Peyer's patch (tissue), 4 donors: ENCODE measurements at regions not wholly inside any gene's neighbourhood (a gene's known extent, or its start where the extent isn't known, plus 50 kb on each side); places are given as distances from the start of the nearest gene placed in this dataset.

Source experiments
- POLR2A ChIP-seq, 2 donors: fragments of 450-650 bp; IDR thresholded peaks; one replicate each; pipeline ENCODE4 v1.5.1; 2017; ENCODE audit warnings: antibody characterized with exemption in 2 of 2, mild to moderate bottlenecking in 2 of 2, moderate library complexity in 2 of 2
- TF ChIP-seq, protein P1 (sequence below), 6 experiments: fragments of 450-650 bp in 4 of 6; fragments of 200-600 bp in 2 of 6; sonication (generic) in 1 of 6; IDR thresholded peaks; one replicate each; pipeline ENCODE4 v1.5.1; 2017 to 2019; ENCODE audit warnings: antibody characterized with exemption in 6 of 6, mild to moderate bottlenecking in 3 of 6, moderate library complexity in 1 of 6

GRCh38 chr6:170140129-170140528 is 150.7 kb downstream of the DLL1 start:
- TF ChIP-seq, protein P1, sequence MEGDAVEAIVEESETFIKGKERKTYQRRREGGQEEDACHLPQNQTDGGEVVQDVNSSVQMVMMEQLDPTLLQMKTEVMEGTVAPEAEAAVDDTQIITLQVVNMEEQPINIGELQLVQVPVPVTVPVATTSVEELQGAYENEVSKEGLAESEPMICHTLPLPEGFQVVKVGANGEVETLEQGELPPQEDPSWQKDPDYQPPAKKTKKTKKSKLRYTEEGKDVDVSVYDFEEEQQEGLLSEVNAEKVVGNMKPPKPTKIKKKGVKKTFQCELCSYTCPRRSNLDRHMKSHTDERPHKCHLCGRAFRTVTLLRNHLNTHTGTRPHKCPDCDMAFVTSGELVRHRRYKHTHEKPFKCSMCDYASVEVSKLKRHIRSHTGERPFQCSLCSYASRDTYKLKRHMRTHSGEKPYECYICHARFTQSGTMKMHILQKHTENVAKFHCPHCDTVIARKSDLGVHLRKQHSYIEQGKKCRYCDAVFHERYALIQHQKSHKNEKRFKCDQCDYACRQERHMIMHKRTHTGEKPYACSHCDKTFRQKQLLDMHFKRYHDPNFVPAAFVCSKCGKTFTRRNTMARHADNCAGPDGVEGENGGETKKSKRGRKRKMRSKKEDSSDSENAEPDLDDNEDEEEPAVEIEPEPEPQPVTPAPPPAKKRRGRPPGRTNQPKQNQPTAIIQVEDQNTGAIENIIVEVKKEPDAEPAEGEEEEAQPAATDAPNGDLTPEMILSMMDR (IDR thresholded peaks at IDR 0.05) = no peak
- TF ChIP-seq POLR2A (IDR thresholded peaks at IDR 0.05) = no peak
